ENCODE measurements at regions not wholly inside any gene's neighbourhood (a gene's known extent, or its start where the extent isn't known, plus 50 kb on each side); places are given as distances from the start of the nearest gene placed in this dataset.
A peak's percentile ranks its signal among the peaks of the same experiment; 100 is the strongest.

GRCh38 chr2:234265206-234265605 lies 214.7 kb downstream of the SPP2 start:
- no peak overlapping the region for H3K4me3 ChIP-seq (ENCODE audit: control insufficient read depth, low read depth, low read length)
- no peak for TF ChIP-seq CTCF (conservative IDR thresholded peaks at IDR 0.05; ENCODE audit: control insufficient read depth, insufficient read depth, low read depth, low read length)
- DNase-seq (ENCODE audit: low read depth), result no peak

GRCh38 chr2:234261736-234262135 lies 211.2 kb downstream of the SPP2 start:
- TF ChIP-seq CTCF (conservative IDR thresholded peaks at IDR 0.05; ENCODE audit: control insufficient read depth, insufficient read depth, low read depth, low read length), result no peak
- no peak overlapping the region for H3K4me3 ChIP-seq (ENCODE audit: control insufficient read depth, low read depth, low read length)
- DNase-seq (ENCODE audit: low read depth), result no peak

- H3K4me3 ChIP-seq (ENCODE audit: control insufficient read depth, low read depth, low read length), result no peak overlapping the region
- TF ChIP-seq CTCF (conservative IDR thresholded peaks at IDR 0.05; ENCODE audit: control insufficient read depth, insufficient read depth, low read depth, low read length), result no peak
- no peak for DNase-seq (ENCODE audit: low read depth)
Observed at GRCh38 chr2:234259440-234259839, 208.9 kb downstream of the SPP2 start.

- H3K4me3 ChIP-seq (ENCODE audit: control insufficient read depth, low read depth, low read length), result no peak overlapping the region
- TF ChIP-seq CTCF (conservative IDR thresholded peaks at IDR 0.05; ENCODE audit: control insufficient read depth, insufficient read depth, low read depth, low read length), result no peak
- no peak for DNase-seq (ENCODE audit: low read depth)
Observed at GRCh38 chr2:234258562-234259141, 208.2 kb downstream of the SPP2 start.

- peak; percentile 83 for TF ChIP-seq CTCF (conservative IDR thresholded peaks at IDR 0.05; ENCODE audit: control insufficient read depth, insufficient read depth, low read depth, low read length)
- H3K4me3 ChIP-seq (ENCODE audit: control insufficient read depth, low read depth, low read length), result no peak overlapping the region
- DNase-seq (ENCODE audit: low read depth), result peak; percentile 98
Observed at GRCh38 chr2:234257859-234258561, 207.5 kb downstream of the SPP2 start.

GRCh38 chr2:234256516-234256915 lies 206.0 kb downstream of the SPP2 start:
- TF ChIP-seq CTCF (conservative IDR thresholded peaks at IDR 0.05; ENCODE audit: control insufficient read depth, insufficient read depth, low read depth, low read length), result no peak
- no peak for DNase-seq (ENCODE audit: low read depth)
- no peak overlapping the region for H3K4me3 ChIP-seq (ENCODE audit: control insufficient read depth, low read depth, low read length)

Data from fibroblast of mammary gland (primary cell).